Mesendoderm (in vitro differentiated cells): ENCODE measurements at regions not wholly inside any gene's neighbourhood (a gene's known extent, or its start where the extent isn't known, plus 50 kb on each side); places are given as distances from the start of the nearest gene placed in this dataset.

Experiments
- DNase-seq: peaks from one replicate; pipeline ENCODE4 v3.0.0; 2013
- H2AK5ac ChIP-seq: 2 replicates; pipeline ENCODE4 v1.6.1; 2013; ENCODE audit warnings: low read length, inconsistent platforms
- H2BK120ac ChIP-seq: 2 replicates; pipeline ENCODE4 v1.6.1; 2013; ENCODE audit warnings: low read depth, mild to moderate bottlenecking, low read length, moderate library complexity, mixed read lengths
- H2BK15ac ChIP-seq: replicated peaks from 2 replicates; pipeline ENCODE4 v1.6.1; 2013; ENCODE audit warnings: low read depth, mild to moderate bottlenecking, moderate library complexity
- H2BK5ac ChIP-seq: 2 replicates; pipeline ENCODE4 v1.6.1; 2013; ENCODE audit warnings: low read length, inconsistent platforms
- H3K18ac ChIP-seq: 2 replicates; pipeline ENCODE4 v1.6.1; 2013; ENCODE audit warnings: mild to moderate bottlenecking, low read length, mixed read lengths
- H3K23ac ChIP-seq: one replicate; pipeline ENCODE4 v1.6.1; 2013; ENCODE audit warnings: low read length
- H3K27ac ChIP-seq: 2 replicates; pipeline ENCODE4 v1.5.1; 2013; ENCODE audit warnings: low read depth, mild to moderate bottlenecking, inconsistent platforms, low read length, moderate library complexity
- H3K27me3 ChIP-seq: 2 replicates; pipeline ENCODE4 v1.6.1; 2013; ENCODE audit warnings: low read length, control low read depth, mild to moderate bottlenecking, inconsistent platforms; ENCODE audit not compliant: insufficient read depth, poor library complexity
- H3K36me3 ChIP-seq: 2 replicates; pipeline ENCODE4 v1.6.1; 2013; ENCODE audit warnings: low read length, inconsistent platforms; ENCODE audit not compliant: control insufficient read depth, insufficient read depth
- H3K4ac ChIP-seq: one replicate; pipeline ENCODE4 v1.6.1; 2013; ENCODE audit warnings: low read depth, mild to moderate bottlenecking, low read length, moderate library complexity
- H3K4me1 ChIP-seq: 2 replicates; pipeline ENCODE4 v1.6.1; 2013; ENCODE audit warnings: low read depth, low read length, inconsistent platforms; ENCODE audit not compliant: control insufficient read depth
- H3K4me2 ChIP-seq: 2 replicates; pipeline ENCODE4 v1.6.1; 2013; ENCODE audit warnings: low read length
- H3K4me3 ChIP-seq: 2 replicates; pipeline ENCODE4 v1.5.1; 2013; ENCODE audit warnings: mild to moderate bottlenecking, low read length
- H3K56ac ChIP-seq: one replicate; pipeline ENCODE4 v1.6.1; 2013; ENCODE audit warnings: low read length
- H3K79me1 ChIP-seq: 2 replicates; pipeline ENCODE4 v1.6.1; 2013; ENCODE audit warnings: low read length, inconsistent platforms
- H3K79me2 ChIP-seq: 2 replicates; pipeline ENCODE4 v1.6.1; 2013; ENCODE audit warnings: mild to moderate bottlenecking, low read length; ENCODE audit not compliant: control insufficient read depth, insufficient read depth
- H3K9ac ChIP-seq: 2 replicates; pipeline ENCODE4 v1.6.1; 2013; ENCODE audit warnings: low read length, inconsistent platforms
- H4K5ac ChIP-seq: one replicate; pipeline ENCODE4 v1.6.1; 2013; ENCODE audit warnings: low read length
- H4K8ac ChIP-seq: one replicate; pipeline ENCODE4 v1.6.1; 2013; ENCODE audit warnings: low read depth, mild to moderate bottlenecking, control low read depth, low read length, moderate library complexity
- WGBS: extraction: QIAGEN DNeasy Blood & Tissue Kit; methylation state at CpG from one replicate; pipeline ENCODE4 v1.1.7; 2013; ENCODE audit warnings: low lambda C conversion rate, missing lambda C conversion rate; ENCODE audit not compliant: insufficient coverage; ENCODE audit errors: extremely low coverage; 5-methylcytosine and 5-hydroxymethylcytosine counted together

GRCh38 chr1:56390934-56391731 lies 188.2 kb downstream of the PLPP3 start:
- no peaks in the 10 kb centered on the region for H3K36me3 ChIP-seq
- H3K4ac ChIP-seq = no peak overlapping the region
- no peak overlapping the region for H2AK5ac ChIP-seq
- no peak overlapping the region for H3K4me3 ChIP-seq
- no peak overlapping the region for H3K23ac ChIP-seq
- H3K18ac ChIP-seq = no peak overlapping the region
- no peak overlapping the region for H3K9ac ChIP-seq
- H4K8ac ChIP-seq = no peak overlapping the region
- H3K4me1 ChIP-seq = peaks cover 4% of the 10 kb centered on the region
- WGBS = no CpG with 5 or more reads among the region's 16 CpGs
- no peak overlapping the region for H3K4me2 ChIP-seq
- no peak overlapping the region for H3K56ac ChIP-seq
- no peaks in the 10 kb centered on the region for H3K79me1 ChIP-seq
- H4K5ac ChIP-seq = no peak overlapping the region
- H2BK120ac ChIP-seq = no peak overlapping the region
- H3K27ac ChIP-seq = no peak overlapping the region
- no peak for DNase-seq
- H3K27me3 ChIP-seq = peaks cover 2% of the 10 kb centered on the region
- H2BK5ac ChIP-seq = no peak overlapping the region
- H3K79me2 ChIP-seq = no peaks in the 10 kb centered on the region
- no peak overlapping the region for H2BK15ac ChIP-seq

- Histone ChIP-seq H4K5ac (no peak overlapping the region), H3K4ac (no peak overlapping the region), H3K9ac (no peak overlapping the region), H3K4me2 (peak overlapping the region; percentile 37), H2BK5ac (no peak overlapping the region), H3K79me1 (no peaks in the 10 kb centered on the region), H3K18ac (no peak overlapping the region), H2AK5ac (no peak overlapping the region), H3K4me1 (peaks cover 4% of the 10 kb centered on the region), H4K8ac (no peak overlapping the region), H3K23ac (no peak overlapping the region), H3K79me2 (no peaks in the 10 kb centered on the region), H3K56ac (no peak overlapping the region), H2BK15ac (no peak overlapping the region), H3K36me3 (no peaks in the 10 kb centered on the region), H3K27me3 (peaks cover 2% of the 10 kb centered on the region), H3K4me3 (no peak overlapping the region), H2BK120ac (no peak overlapping the region), H3K27ac (no peak overlapping the region)
- peak; percentile 84 for DNase-seq
- no CpG with 5 or more reads among the region's 3 CpGs for WGBS
Observed at GRCh38 chr1:56390232-56390867, 189.0 kb downstream of the PLPP3 start.

GRCh38 chr1:56389813-56390212 lies 189.6 kb downstream of the PLPP3 start:
- no peak overlapping the region for H4K8ac ChIP-seq
- H3K79me1 ChIP-seq = no peaks in the 10 kb centered on the region
- H2BK120ac ChIP-seq = no peak overlapping the region
- no peak overlapping the region for H3K4ac ChIP-seq
- WGBS = no CpG with 5 or more reads among the region's 2 CpGs
- no peak overlapping the region for H3K27ac ChIP-seq
- H3K18ac ChIP-seq = no peak overlapping the region
- H3K23ac ChIP-seq = no peak overlapping the region
- no peak overlapping the region for H3K4me3 ChIP-seq
- H3K9ac ChIP-seq = no peak overlapping the region
- H3K79me2 ChIP-seq = no peaks in the 10 kb centered on the region
- DNase-seq = peak; percentile 36
- H3K4me2 ChIP-seq = no peak overlapping the region
- no peak overlapping the region for H4K5ac ChIP-seq
- no peak overlapping the region for H2BK5ac ChIP-seq
- peaks cover 2% of the 10 kb centered on the region for H3K27me3 ChIP-seq
- peaks cover 4% of the 10 kb centered on the region for H3K4me1 ChIP-seq
- H3K56ac ChIP-seq = no peak overlapping the region
- H2AK5ac ChIP-seq = no peak overlapping the region
- no peaks in the 10 kb centered on the region for H3K36me3 ChIP-seq
- H2BK15ac ChIP-seq = no peak overlapping the region

GRCh38 chr1:56387071-56387740 lies 192.2 kb downstream of the PLPP3 start:
- Histone ChIP-seq H3K36me3 (no peaks in the 10 kb centered on the region), H3K4me3 (no peak overlapping the region), H3K4me2 (no peak overlapping the region), H2AK5ac (no peak overlapping the region), H3K4me1 (peaks cover 4% of the 10 kb centered on the region), H3K9ac (no peak overlapping the region), H3K4ac (no peak overlapping the region), H3K27ac (no peak overlapping the region), H3K79me1 (no peaks in the 10 kb centered on the region), H4K8ac (no peak overlapping the region), H3K56ac (no peak overlapping the region), H3K27me3 (peaks cover 2% of the 10 kb centered on the region), H3K23ac (no peak overlapping the region), H3K18ac (no peak overlapping the region), H2BK15ac (no peak overlapping the region), H2BK120ac (no peak overlapping the region), H4K5ac (no peak overlapping the region), H2BK5ac (no peak overlapping the region), H3K79me2 (no peaks in the 10 kb centered on the region)
- no CpG with 5 or more reads among the region's 1 CpG for WGBS
- DNase-seq = no peak

GRCh38 chr1:56385314-56385713 lies 194.0 kb downstream of the PLPP3 start:
- no peak overlapping the region for H3K18ac ChIP-seq
- WGBS = no CpG with 5 or more reads among the region's 1 CpG
- H4K5ac ChIP-seq = no peak overlapping the region
- H2BK5ac ChIP-seq = no peak overlapping the region
- no peak overlapping the region for H3K4ac ChIP-seq
- no peak overlapping the region for H3K27ac ChIP-seq
- no peak overlapping the region for H3K4me3 ChIP-seq
- H3K56ac ChIP-seq = no peak overlapping the region
- no peaks in the 10 kb centered on the region for H3K36me3 ChIP-seq
- no peak overlapping the region for H3K23ac ChIP-seq
- no peak overlapping the region for H3K9ac ChIP-seq
- no peak overlapping the region for H4K8ac ChIP-seq
- DNase-seq = no peak
- no peak overlapping the region for H3K4me2 ChIP-seq
- H2BK120ac ChIP-seq = no peak overlapping the region
- H3K27me3 ChIP-seq = peaks cover 2% of the 10 kb centered on the region
- H3K79me2 ChIP-seq = no peaks in the 10 kb centered on the region
- peaks cover 2% of the 10 kb centered on the region for H3K4me1 ChIP-seq
- no peak overlapping the region for H2AK5ac ChIP-seq
- no peaks in the 10 kb centered on the region for H3K79me1 ChIP-seq
- no peak overlapping the region for H2BK15ac ChIP-seq
